ENCODE measurements at regions not wholly inside any gene's neighbourhood (a gene's known extent, or its start where the extent isn't known, plus 50 kb on each side); places are given as distances from the start of the nearest gene placed in this dataset.

DNA sequence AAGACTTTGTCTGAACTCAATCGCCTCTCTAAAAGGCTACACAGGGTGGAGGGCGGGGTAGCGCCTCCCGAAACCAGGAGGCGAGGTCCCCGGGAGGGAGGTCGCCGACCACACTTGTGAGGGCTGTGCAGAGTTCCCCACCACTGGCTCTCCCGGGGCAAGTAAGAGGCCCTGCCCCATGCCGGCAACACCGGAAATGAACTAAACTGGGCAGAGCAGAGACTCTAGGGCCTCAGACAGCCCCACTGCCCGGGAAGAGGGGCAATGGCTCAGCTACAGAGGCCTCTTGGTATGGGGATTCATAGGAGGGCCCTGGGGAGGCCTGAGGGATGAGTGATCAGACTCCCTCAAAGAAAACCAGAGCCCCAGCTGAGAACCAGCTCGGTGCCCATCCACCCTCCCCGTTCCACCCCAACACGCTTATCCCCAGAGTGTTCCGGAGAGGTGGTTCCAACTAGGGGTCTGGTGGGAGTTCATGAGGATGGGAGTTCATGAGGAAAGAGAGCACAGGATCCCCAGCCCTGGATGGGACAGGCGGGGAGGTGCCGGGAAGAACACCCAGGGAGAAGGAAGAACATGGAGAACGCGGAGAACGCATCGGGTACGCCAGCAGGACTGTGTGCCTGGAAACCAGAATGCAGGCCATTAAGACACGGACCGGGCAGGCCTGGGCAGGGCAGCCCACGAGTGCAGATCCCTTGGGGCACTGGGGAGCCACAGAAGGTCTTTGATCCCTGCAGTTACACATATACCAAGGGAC lies 89.4 kb upstream of the MYL10 start:
- Histone ChIP-seq H2BK20ac (ENCODE audit: low read length) (no peak overlapping the region), H3K23me2 (ENCODE audit: low read depth, low read length) (no peaks in the 10 kb centered on the region), H3K4ac (replicated peaks; ENCODE audit: insufficient read length, low read depth, low read length) (no peak overlapping the region), H3K56ac (replicated peaks; ENCODE audit: insufficient read length, low read depth, low read length) (no peak overlapping the region), H3K4me3 (ENCODE audit: extremely low read depth in 1 of 4, insufficient read depth in 2 of 4, low read depth in 3 of 4, low read length in 4 of 4) (no peak overlapping the region), H2AK5ac (ENCODE audit: low read depth, low read length) (no peak overlapping the region), H3K18ac (ENCODE audit: extremely low read depth, low read length) (no peak overlapping the region), H3K14ac (ENCODE audit: insufficient read length) (no peak overlapping the region), H3K4me1 (replicated peaks in 1 of 4; ENCODE audit: control insufficient read depth in 3 of 4, insufficient read depth in 4 of 4, low read length in 3 of 4) (peaks cover 0 to 2% (median 0%) of the 10 kb centered on the region in 4 experiments; a peak in 1 of 7 replicates), H2BK12ac (ENCODE audit: low read depth, low read length) (no peak overlapping the region), H3K79me2 (ENCODE audit: control insufficient read depth in 1 of 2, insufficient read depth in 2 of 2, low read length in 2 of 2) (no peaks in the 10 kb centered on the region), H4K91ac (replicated peaks; ENCODE audit: insufficient read length, low read length) (no peak overlapping the region), H3K79me1 (ENCODE audit: low read depth, low read length) (no peaks in the 10 kb centered on the region), H2BK15ac (ENCODE audit: low read length) (no peak overlapping the region; the same call in 1 of the 2 replicates), H4K20me1 (replicated peaks in 1 of 2; ENCODE audit: control insufficient read depth in 1 of 2, insufficient read depth in 2 of 2, low read length in 2 of 2) (no peaks in the 10 kb centered on the region), H4K8ac (ENCODE audit: extremely low read depth, insufficient read depth, low read length) (peak overlapping the region; percentile 28; the same call in 1 of the 2 replicates), H2AFZ (ENCODE audit: low read length) (0 out of 2 replicates have a peak overlapping the region, but pooled peaks have one; percentile 7), H3K36me3 (ENCODE audit: control insufficient read depth in 2 of 4, insufficient read depth in 4 of 4, low read length in 3 of 4) (no peaks in the 10 kb centered on the region), H3K27ac (ENCODE audit: low read depth, low read length) (no peak overlapping the region), H3K27me3 (replicated peaks in 1 of 4; ENCODE audit: control insufficient read depth in 3 of 4, extremely low read depth in 1 of 4, insufficient read depth in 3 of 4, low read length in 3 of 4) (no peaks in the 10 kb centered on the region), H3K9ac (replicated peaks in 1 of 4; ENCODE audit: extremely low read depth in 1 of 4, low read depth in 3 of 4, low read length in 3 of 4) (no peak overlapping the region; a peak in 1 of 7 replicates), H2BK120ac (replicated peaks; ENCODE audit: low read depth, low read length) (no peak overlapping the region), H3K4me2 (ENCODE audit: insufficient read depth in 1 of 2, low read depth in 2 of 2, low read length in 2 of 2) (no peak overlapping the region), H2BK5ac (ENCODE audit: low read depth, low read length) (no peak overlapping the region), H3K9me3 (ENCODE audit: insufficient read depth in 2 of 2, low read depth in 1 of 2, low read length in 1 of 2) (no peaks in the 10 kb centered on the region), H3K23ac (ENCODE audit: insufficient read length) (no peak overlapping the region), H4K5ac (ENCODE audit: insufficient read length, low read depth, low read length) (no peak overlapping the region)
- no peak for FAIRE-seq
- 88% methylated on average over 26 of the region's 26 CpGs; no CpG with 5 or more reads in 1 of the 2 experiments for whole genome bisulfite sequencing, 2 experiments (ENCODE audit: extremely low coverage in 1 of 2, insufficient coverage in 1 of 2, insufficient read length in 1 of 2, insufficient replicate concordance in 2 of 2, low coverage in 1 of 2, low lambda C conversion rate in 2 of 2, missing lambda C conversion rate in 1 of 2)
- ChIA-PET POLR2A (ENCODE audit: partially characterized antibody) (interaction anchor here (1.2 kb wide), 1 partner anchor 11 kb away, joined by 3 read pairs; no protein-coding TSS in a partner anchor), CTCF (ENCODE audit: partially characterized antibody) (interaction anchor here (1.2 kb wide), 1 partner anchor 17 kb away, joined by 3 read pairs; no protein-coding TSS in a partner anchor)
- TF ChIP-seq SIRT6 (IDR thresholded peaks at IDR 0.05; ENCODE audit: low read length) (no peak), KDM1A (IDR thresholded peaks at IDR 0.05; ENCODE audit: borderline replicate concordance, low read length) (no peak), POLR2AphosphoS5 (IDR thresholded peaks at IDR 0.05; ENCODE audit: low read depth, low read length) (no peak)
- no peak for DNase-seq (ENCODE audit: low read depth in 1 of 2, low spot score in 2 of 2)
